ENCODE measurements at regions not wholly inside any gene's neighbourhood (a gene's known extent, or its start where the extent isn't known, plus 50 kb on each side); places are given as distances from the start of the nearest gene placed in this dataset.

- DNase-seq (ENCODE audit: low read depth), result no peak
Observed at GRCh38 chr3:194279101-194279500, 72.0 kb downstream of the CPN2 start.

DNA sequence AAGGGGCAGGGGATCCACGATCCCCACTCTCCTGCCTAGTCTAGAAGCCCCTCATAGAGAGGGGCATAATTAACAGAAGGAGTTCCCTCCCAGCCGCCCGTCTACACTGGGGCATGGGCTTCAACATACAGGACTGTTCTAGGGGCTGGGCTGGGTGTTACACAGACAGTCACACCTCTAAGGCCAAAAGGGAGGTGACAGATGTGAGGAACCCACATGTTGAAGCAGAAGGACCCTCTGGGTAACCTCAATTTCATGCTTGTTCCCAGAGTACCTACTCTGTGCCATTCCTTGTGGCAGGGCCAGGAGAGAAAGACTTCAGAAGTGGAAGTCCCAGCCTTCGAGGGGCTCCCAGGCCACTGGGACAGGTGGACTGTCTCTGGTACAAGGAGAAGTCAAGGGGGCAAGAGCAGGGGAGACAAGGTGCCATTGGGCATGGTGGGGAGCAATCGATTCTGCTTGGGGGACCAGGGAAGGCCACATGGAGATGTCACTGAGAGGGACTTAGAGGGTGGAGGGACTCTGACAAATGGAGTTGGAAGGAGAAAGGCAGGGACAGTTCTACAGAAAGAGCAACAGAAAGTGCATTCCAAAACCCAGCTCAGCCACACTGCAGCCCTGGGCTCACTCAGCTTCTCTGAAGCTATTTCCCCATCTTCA, 71.3 kb downstream of the CPN2 start:
- DNase-seq (ENCODE audit: low read depth), result no peak

GRCh38 chr3:194280777-194281176, 70.4 kb downstream of the CPN2 start:
- DNase-seq (ENCODE audit: low read depth), result no peak

- DNase-seq (ENCODE audit: low read depth), result no peak
Observed at GRCh38 chr3:194281306-194281705, 69.8 kb downstream of the CPN2 start.

GRCh38 chr3:194281766-194282165, 69.4 kb downstream of the CPN2 start:
- DNase-seq (ENCODE audit: low read depth), result no peak

- no peak for DNase-seq (ENCODE audit: low read depth)
Observed at GRCh38 chr3:194282436-194283122, 68.5 kb downstream of the CPN2 start.

GRCh38 chr3:194283221-194284006, 67.7 kb downstream of the CPN2 start:
- DNase-seq (ENCODE audit: low read depth), result no peak

GRCh38 chr3:194284351-194284750, 66.8 kb downstream of the CPN2 start:
- no peak for DNase-seq (ENCODE audit: low read depth)

GRCh38 chr3:194285024-194285849, 65.9 kb downstream of the CPN2 start:
- DNase-seq (ENCODE audit: low read depth), result no peak

DNA sequence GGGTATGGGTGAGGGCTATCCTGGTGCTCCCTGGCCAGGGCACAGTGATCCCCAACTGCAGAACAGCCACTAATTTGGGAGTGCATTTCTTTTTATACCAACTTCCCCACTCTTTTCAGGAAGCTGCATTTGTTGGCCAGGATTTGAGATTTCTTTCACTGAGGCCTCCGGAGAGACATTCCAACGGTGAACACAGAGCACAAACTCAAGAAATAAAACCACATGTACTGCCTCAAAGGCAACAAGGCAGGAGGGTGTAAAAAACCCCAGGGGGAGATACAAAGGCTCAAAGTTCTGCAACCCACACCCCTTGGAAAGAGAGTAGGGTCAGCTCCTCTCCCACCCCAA, 65.3 kb downstream of the CPN2 start:
- no peak for DNase-seq (ENCODE audit: low read depth)

- no peak for DNase-seq (ENCODE audit: low read depth)
Observed at GRCh38 chr3:194286375-194287146, 64.6 kb downstream of the CPN2 start.

- no peak for DNase-seq (ENCODE audit: low read depth)
Observed at GRCh38 chr3:194287374-194287773, 63.8 kb downstream of the CPN2 start.

GRCh38 chr3:194287977-194288706, 63.0 kb downstream of the CPN2 start:
- DNase-seq (ENCODE audit: low read depth), result no peak
